Stimulated activated CD4-positive, alpha-beta T cell treated with anti-CD3 and anti-CD28 coated beads, Interleukin-1b, Interleukin-23, amount 100 ng/mL, for 4 hours (primary cell): ENCODE measurements at regions not wholly inside any gene's neighbourhood (a gene's known extent, or its start where the extent isn't known, plus 50 kb on each side); places are given as distances from the start of the nearest gene placed in this dataset.

Source experiments
- DNase-seq, 2 donors: peaks; one replicate each; pipeline ENCODE4 v3.0.0-alpha.2; 2020; ENCODE audit warnings: low read depth in 2 of 2

DNA sequence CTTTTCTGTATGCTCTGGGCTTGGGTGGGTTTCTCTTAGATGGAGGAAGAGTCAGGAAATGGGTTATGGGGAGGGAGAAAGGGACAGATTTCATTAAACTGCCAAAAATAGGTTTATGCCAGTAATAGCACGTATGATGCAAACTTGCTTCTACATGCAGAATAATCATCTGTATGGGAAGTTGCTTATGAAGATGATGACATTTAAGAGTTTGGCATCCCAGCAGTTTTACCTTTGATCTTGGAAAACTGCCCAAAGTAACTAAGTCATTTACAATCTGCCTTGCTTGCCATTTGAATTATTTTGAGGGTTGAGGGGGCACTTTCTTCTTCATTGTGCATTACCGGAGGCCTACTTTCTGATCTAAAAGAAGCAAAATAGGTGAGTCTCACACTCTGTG is 282.9 kb upstream of the ANKRD55 start:
- DNase-seq = no peak

DNA sequence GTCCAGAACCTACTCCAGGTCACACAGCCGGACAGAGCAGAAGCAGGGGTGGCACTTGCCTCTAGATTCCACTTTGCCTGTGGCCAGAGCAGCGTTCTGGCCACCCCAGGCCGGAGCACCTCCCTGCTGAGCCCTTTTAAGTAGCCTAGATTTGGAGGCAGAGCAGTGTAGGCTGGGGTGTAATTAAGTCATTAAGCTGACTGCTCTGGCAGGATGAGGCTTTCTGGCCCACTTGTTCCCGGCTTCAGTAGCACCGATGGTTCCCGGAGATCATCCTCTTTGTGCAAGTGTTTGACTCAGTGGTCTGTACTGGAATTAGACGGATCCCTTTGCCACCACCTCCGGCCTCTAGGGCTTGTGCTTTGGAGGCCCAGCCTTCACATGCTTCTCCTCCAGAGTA is 281.9 kb upstream of the ANKRD55 start:
- DNase-seq = no peak

DNA sequence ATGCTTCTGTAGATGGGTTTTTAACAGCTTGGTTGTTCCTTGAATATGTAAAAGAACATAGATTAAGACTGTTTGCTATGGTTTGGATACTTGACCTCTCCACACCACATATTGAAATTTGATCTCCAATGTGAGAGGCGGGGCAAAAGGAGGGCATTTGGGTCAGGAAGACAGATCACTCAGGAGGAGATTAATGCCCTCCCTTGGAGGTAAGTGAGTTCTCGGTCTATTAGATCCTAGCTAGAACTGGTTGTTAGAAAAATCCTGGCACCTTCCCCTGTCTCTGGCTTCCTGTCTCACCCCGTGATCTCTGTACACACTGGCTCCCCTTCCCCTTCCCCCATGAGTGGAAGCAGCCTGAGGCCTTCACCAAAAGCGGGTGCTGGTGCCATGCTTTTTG is 281.1 kb upstream of the ANKRD55 start:
- no peak for DNase-seq

DNA sequence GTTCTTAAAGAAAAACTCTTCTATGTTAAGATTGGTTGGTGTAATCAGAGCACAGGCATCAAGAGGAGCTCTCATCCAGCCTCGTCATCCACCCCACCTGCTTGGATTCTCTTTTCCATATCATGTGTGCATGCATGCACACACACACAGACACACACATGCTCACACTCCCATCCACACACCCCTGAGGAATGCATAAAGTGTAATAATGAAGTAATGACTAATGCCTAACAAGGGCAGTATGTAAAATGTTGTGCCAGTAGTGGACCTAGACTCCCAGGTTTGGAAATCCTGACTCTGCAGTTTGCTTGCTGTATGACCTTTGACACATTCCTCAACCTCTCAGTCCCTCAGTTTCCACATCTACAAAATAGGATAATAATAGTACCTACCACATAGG is 280.0 kb upstream of the ANKRD55 start:
- DNase-seq = no peak

DNA sequence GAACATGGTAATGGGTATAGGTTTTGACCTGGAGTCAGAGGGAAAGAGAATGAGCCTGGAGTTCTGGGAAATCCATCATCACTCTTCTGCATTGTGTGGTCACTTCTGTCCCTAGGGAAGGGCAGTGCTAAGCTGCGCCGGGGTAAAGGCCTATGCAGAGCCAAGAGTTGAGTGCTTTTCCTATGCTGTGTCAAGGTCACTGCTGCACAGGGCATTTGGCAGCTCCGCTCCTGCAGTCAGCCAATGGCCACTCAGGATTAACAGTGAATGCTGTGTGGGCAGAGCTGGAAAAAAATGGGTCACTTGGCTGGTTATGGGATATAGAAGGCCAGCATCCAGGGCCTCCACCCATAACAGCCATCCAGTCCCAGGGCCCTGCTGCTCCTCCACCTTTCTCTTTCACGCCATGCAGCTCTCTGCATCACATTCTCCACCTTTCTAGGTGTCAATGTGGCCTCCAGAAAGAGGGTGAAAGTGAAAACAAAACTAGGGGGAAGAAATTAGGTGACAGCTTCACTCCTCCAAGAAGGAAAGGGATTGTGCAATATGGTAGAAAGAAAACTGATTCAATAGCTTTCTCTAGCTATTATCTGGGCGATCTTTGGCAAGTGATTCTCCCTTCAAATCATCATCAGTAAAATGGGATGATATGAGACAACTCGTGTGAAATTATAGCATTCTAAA is 279.3 kb upstream of the ANKRD55 start:
- DNase-seq = no peak

DNA sequence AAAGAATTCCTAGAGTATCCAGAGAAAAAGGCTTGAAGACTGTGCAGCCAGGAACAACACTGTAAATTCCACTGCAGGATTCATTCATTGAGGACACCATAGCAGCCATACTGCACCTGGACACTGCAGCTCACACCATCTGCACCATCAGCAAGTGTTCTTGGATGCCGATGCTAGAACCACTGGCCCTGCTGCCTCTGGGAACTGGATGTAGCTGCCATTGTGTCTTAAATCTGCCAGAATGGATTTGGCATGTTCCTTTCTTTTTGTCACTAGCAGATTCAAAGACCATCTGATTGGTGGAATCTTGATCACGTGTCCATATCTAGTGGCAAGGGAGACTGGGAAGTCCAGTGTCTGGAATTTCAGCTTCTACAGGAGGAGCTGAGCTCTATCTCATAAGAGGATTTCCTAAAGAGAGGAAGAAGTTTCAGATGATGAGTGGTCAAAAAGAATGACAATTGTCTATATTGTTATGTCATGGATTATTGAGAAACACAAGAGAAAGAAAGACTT is 278.3 kb upstream of the ANKRD55 start:
- DNase-seq = no peak

DNA sequence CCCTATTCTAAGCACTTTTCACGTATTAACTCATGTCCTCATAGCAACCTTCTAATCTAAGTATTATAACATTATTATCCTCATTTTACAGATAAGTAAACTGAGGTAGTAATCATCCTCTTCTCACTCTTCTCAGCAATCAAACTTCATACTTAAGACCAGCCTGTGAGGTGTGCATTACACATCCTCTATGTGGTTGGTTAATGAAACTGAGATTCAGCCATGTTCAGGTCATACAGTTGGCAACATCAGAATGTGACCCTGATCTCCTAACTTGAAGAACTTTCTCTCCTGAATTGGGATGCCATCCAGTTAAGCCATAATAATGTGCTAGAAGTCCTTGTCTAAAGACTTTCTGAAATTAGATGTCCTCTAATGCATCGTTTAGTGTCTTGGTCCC is 275.1 kb upstream of the ANKRD55 start:
- DNase-seq = no peak

DNA sequence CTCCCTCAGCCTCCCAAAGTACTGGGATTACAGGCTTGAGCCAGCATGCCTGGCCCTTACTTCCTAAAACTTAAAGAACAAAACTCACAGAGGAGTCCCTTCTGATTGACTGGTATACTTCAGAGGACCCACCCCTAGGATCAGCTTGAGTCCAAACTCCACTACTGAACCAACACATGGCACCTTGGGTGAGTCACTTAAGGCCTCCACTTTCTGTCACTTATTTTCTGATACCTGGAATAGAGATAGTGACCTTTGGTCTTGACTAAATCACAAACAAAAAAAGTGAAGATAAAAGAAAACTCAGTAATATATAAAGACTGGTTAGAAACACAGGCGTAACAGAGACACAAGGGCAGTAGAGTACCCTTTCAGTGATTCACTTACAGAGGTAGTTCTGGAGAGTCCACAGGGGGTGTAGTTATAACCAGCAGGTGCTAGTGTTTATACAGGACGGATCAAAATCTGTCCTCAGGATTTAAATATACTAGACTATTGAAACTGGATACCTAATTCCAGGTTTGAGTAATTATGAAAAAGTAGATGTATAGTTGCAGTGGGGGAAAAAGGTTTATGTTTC is 274.3 kb upstream of the ANKRD55 start:
- DNase-seq = no peak

DNA sequence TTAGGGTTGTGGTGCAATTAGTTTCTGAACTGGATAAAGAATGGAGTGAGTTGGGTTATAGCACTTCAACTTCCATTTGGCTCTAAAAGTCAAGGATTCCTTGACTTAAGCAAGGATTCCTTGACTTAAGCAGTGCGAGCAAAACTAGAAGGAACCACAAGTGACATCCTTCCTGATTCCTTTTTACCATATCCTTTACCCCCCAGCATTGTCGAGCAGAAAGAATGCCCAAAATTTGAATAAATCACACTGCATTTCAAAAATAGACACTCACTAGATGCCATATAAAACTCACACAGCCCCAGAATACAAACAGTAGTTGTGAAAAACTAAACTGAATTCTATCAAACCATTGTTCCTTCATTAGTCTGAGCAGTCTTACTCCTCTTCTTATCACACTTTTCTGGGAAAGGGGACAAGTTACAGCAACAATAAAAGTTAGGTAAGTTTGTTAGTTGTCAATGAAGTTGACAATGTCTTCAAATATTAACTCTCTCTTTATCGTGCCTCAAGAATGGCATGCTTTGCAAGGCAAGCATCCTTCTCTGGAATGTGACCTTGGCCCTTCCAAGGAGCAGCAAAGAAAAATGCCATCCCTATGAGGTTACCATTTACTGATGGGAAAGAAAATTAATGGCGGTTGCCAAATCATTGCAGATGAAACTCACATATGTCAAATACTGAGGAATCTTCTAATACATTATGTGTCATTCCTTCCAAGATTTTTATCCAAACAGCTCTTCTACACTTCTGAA is 273.3 kb upstream of the ANKRD55 start:
- no peak for DNase-seq

DNA sequence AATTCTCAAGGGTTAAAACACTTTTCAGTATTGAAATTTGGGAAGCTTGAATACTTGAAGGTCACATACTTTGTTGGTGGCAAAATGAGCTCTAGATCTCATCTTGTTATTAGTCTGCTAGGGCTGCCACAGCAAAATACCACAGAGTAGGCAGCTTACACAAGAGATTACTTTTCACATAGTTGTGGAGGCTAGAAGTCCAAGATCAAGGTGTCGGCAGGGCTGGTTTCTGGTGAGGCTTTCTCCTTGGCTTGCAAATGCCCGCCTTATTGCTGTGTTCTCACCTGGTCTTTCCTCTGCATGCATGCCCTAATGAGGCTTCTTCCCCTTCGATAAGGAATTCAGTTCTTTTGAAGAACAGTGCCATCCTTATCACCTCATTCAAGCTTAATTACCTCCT is 270.8 kb upstream of the ANKRD55 start:
- DNase-seq = no peak

DNA sequence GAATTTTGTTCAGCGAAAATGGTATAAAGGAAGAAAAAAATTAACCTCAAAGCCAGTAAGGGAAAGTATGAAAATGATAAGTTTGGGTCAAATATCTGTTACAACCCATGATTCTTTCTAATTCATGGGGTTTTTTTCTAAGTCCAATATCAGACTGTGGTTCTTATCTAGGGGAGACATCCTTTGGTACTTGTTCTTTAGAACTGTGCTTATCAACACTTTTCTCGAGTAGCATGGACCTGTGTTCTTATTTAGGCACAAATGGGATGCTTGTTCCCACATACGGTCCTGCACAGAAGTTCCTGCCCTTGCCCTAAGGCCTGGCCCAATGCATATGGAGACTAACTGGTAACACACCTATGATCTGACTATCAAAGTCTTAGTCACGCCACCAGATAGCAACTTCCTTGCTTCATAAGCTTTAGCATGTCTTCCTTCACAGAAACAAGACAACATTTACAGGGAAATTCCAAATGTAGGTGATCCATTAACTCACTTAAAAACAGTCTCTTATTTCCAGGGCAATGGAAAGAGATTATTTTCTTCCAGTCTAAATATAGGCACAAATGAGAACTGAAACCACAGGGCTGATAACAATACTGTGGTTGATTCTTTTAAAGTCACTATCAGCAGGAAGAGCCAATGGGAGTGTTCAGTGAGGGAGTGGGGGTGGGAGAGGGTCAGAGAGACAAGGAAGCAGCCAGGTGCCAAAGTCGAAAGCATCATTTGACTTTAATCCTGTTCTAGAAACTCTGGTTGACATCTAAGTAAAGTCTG is 268.8 kb upstream of the ANKRD55 start:
- DNase-seq = no peak

DNA sequence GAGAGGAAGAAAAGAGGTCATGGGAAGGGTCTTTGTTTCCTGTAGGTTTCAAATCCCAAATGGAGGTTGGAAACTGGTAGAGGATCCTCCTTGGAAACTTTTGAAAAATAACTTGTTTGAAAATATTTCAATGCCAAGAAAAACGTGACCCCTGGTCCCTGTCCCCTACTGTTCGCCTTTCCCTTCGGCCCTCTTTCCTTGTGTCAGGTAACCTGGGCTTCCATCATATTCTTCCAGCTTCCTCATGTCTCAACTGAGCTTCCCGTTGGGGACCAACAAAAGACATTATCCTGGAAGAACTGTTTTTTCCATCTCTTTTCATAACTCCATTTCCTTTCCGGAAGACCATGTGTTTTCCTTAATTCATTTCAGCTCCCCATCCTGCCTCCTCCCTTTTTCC is 266.8 kb upstream of the ANKRD55 start:
- no peak for DNase-seq

DNA sequence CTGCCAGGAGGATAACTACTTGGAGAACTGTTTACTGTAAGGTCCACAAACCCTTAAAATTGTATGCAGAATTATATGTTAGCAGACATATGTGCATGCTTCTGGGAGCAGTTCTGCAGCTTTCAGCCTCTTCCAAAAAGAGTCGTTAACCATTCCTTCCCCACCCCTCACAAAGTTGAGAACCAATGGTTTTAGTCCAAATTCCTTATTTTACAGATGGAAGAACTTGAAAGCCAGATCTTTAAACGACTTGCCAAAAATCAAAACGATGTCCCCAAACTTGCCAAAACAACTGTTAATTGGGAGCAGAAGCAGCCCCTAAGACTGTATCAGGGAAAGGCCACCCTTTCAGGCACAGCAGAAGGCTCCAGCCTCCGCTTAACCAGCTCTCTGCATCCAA is 266.4 kb upstream of the ANKRD55 start:
- no peak for DNase-seq

DNA sequence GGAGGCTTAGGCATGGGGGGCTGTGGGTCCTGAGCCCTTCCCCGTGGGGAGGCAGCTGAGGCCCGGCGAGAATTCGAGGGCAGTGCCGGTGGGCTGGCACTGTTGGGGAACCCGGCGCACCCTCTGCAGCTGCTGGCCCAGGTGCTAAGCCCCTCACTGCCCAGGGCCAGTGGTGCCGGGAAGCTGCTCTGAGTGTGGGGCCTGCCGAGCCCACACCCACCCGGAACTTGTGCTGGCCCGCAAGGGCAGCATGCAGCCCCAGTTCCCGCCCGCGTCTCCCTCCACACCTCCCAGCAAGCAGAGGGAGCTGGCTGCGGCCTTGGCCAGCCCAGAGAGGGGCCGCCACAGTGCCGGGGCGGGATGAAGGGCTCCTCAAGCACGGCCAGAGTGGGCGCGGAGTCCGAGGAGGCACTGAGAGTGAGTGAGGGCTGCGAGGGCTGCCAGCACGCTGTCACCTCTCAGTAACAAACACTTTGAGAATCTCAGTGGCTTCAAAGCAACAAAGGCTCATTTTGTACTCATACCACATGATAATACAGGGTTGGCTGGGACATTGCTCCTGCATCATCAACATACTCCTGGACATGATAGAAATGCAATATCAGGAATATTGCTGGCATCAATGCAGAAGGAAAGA is 265.7 kb upstream of the ANKRD55 start:
- DNase-seq = no peak

DNA sequence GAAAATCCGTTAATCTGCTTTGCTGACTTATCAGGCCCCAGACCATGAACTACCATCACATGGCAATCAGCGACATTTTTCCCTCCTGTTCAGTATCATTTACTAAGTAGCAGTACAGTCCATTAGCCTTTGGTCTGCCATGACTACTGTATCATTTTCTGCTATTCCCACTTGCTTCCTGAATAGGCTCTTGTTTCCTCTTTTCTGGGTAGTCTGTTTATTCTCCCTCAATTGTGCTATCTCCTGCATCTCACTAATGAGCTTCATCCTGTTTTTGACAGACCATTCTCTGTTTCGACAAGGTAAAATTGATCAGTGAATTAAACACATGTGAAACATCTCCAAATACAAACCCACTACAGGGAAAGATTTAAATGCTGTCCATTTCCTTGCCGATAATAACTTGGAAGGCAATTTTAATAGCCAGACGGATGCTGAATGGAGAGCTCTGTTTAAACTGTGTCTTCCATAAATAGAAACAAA is 263.5 kb upstream of the ANKRD55 start:
- no peak for DNase-seq

DNA sequence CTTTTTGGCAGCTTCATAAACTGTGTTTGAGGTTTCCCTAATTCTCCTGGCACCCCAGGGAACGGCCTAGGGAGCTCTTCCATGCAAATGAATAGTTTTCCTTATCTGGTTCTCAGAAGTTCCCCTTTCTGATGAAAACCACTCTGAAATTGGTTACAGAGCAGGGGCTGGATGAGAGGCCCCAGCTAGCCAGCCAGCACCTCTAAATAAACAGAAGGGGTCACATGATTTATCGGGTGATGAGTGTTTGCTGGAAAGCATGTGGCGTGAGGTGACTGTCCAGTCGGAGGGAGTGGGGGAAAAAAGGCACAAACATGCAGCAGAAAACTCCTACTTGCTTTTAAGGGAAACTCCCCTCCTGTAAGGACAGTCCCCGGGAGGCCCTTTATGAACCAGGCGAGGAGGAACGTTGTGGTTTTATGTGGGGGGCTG is 261.2 kb upstream of the ANKRD55 start:
- no peak for DNase-seq

DNA sequence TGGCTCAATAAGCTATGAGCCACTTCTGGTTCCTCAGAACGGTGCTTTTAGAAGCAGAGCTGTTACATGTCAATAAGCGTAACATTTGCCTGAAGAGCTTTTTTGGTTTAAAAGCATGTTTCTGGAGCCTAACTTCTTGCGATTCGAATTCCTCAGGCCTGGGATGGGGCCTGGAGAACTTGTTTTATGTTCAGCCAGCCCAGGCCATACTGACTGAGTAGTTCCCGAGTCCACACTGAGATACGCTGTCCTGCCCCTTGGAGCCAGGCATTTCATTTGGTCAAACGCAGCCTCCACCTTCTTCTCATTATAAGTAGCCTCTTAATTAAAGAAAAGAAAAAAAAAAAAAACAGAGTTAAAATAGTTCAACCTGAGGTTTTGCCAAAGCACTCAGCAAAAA is 260.6 kb upstream of the ANKRD55 start:
- DNase-seq = no peak

DNA sequence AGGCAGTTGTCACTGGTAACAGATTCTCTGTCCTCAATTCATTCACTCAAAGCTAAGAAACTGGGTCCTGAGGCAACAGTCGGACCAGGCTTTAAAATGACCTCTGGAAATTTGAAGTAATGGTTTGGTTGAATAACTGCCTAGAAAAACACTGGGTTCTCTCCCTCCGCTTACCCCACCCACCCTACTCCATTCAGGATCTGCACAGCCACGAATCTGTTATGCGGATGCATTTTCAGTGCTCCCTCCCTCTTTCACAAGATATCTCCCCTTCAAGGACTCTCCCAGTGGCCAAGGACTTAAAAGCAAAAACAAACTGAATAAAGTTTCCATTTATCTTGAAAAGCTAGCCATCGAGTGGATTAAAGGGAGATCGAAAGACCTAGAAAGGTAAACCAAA is 260.2 kb upstream of the ANKRD55 start:
- DNase-seq = no peak

DNA sequence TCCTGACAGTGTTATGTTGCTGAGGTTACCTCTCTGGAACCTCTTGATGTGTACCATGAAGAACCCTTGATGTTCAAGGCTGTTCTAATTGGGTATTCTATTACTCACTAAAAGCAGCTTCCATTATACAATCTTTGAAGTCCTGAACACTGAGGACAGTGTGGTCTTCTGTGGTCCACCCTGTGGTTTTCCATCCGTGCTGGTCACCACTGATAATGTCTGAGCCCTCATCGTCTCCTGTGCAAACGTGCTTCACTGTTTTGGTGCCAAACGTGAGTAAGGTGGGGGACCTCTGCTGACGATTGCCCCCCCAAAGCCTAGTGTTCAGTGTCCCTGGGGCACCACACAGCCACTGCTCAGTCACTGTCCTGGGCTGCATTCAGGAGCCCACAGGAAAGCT is 259.7 kb upstream of the ANKRD55 start:
- DNase-seq = no peak

DNA sequence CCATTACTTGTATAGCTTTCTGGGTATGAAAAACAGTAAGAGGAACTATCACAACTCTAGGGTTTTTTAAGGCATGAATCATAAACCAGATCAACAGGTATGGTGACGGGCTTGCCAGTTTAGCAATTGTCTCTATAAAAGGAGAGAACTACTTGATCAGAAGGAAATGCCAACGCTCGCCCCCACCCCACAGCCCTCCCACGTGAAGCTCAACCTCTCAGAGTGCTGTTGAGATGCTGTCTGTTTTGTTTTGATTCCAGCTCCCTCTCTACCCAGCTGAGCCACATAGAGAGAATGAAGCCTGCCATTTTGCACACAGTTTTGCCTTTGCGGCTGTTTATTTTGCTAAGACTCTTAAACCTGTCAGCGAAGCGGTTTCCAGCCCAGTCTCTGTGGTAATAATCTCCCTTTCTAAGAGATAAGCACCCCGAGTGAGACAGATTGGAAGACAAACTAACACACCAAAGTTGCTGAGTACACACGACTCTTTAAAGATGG is 257.9 kb upstream of the ANKRD55 start:
- DNase-seq = peak; percentile 36 to 47

DNA sequence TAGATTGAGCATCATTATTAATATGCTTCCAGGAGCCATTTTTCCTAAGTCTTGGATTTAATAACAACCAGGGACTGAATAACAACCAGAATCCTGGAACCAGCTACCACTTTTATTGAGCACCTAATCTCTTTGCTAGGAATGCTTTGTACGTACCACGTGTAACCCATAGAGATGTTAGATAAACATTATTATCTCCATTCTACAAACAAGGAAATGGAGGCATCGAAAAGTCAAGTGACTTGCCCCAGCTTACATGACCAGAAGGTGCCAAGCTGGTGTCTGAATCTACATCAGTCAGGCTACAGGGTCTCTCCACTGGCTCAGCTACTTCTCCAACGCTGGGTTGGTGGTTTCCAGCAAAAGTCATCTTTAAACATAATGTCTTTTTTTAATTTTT is 256.1 kb upstream of the ANKRD55 start:
- no peak for DNase-seq
